Endothelial cell of umbilical vein (primary cell): ENCODE measurements at regions not wholly inside any gene's neighbourhood (a gene's known extent, or its start where the extent isn't known, plus 50 kb on each side); places are given as distances from the start of the nearest gene placed in this dataset.

Experiments
- BruUV-seq: library from RNA; stranded (reverse); fragments of 400-500 nt; replicated peaks from 2 replicates; lab custom pipeline; 2021; lab: Mats Ljungman, UMichigan
- CTCF ChIA-PET: fragments of 300-600, 350-600 bp; sonication (Branson Sonifier 250); formaldehyde crosslinking; loops from one replicate; lab custom pipeline; 2021; ENCODE audit warnings: antibody characterized with exemption, inconsistent platforms; lab: Charles Lee
- POLR2A ChIA-PET: fragments of 300-600, 350-600 bp; sonication (Branson Sonifier 250); formaldehyde crosslinking; loops from one replicate; lab custom pipeline; 2021; ENCODE audit warnings: antibody characterized with exemption, inconsistent platforms; lab: Charles Lee
- DNase-seq: peaks from one replicate; pipeline ENCODE4 v3.0.0-alpha.2; 2011; ENCODE audit warnings: low read depth, low spot score
- FAIRE-seq: peaks from 2 replicates; lab custom pipeline; 2011; peaks lifted over from hg19 to GRCh38; lab: Jason Lieb, UNC
- H2AFZ ChIP-seq: 2 replicates; pipeline ENCODE4 v1.6.0; 2012; ENCODE audit warnings: low read depth, low read length, control low read depth, inconsistent platforms
- H3K27ac ChIP-seq: 2 replicates; pipeline ENCODE4 v1.5.1; 2011; ENCODE audit warnings: low read depth, mild to moderate bottlenecking, control low read depth, low read length, moderate library complexity; ENCODE audit not compliant: insufficient read depth
- H3K27me3 ChIP-seq, 2 experiments: 2 replicates each; pipeline versions ENCODE4 v1.6.0 to v1.6.1; 2011; ENCODE audit warnings: low read length in 2 of 2, mixed read lengths in 1 of 2; ENCODE audit not compliant: control insufficient read depth in 2 of 2, insufficient read depth in 2 of 2
- H3K36me3 ChIP-seq, 2 experiments: 2 replicates in 1 of 2; 3 replicates in 1 of 2; pipeline ENCODE4 v1.5.1; 2011; ENCODE audit warnings: low read length in 2 of 2, mild to moderate bottlenecking in 1 of 2, moderate library complexity in 1 of 2; ENCODE audit not compliant: control insufficient read depth in 2 of 2, insufficient read depth in 2 of 2; ENCODE audit errors: extremely low read depth in 1 of 2
- H3K4me1 ChIP-seq: 3 replicates; pipeline ENCODE4 v1.5.1; 2011; ENCODE audit warnings: mild to moderate bottlenecking, low read length; ENCODE audit not compliant: control insufficient read depth, insufficient read depth; ENCODE audit errors: extremely low read depth
- H3K4me2 ChIP-seq: 2 replicates; pipeline ENCODE4 v1.6.1; 2011; ENCODE audit warnings: low read length, control low read depth, mixed read lengths; ENCODE audit not compliant: insufficient read depth
- H3K4me3 ChIP-seq, 3 experiments: fragments of 200-600 bp in 1 of 3; sonication (generic), shearing (Covaris generic) in 1 of 3; replicated peaks in 1 of 3; 2 replicates each; pipeline ENCODE4 v1.5.1; 2011 to 2016; ENCODE audit warnings: control low read depth in 3 of 3, low read length in 3 of 3, mild to moderate bottlenecking in 2 of 3, inconsistent platforms in 1 of 3, low read depth in 1 of 3, moderate library complexity in 1 of 3; ENCODE audit not compliant: insufficient read depth in 1 of 3
- H3K79me2 ChIP-seq: 2 replicates; pipeline ENCODE4 v1.6.0; 2012; ENCODE audit warnings: low read length, inconsistent platforms; ENCODE audit not compliant: control insufficient read depth, insufficient read depth
- H3K9ac ChIP-seq: replicated peaks from 2 replicates; pipeline ENCODE3; 2011; ENCODE audit warnings: low read length, control low read depth; ENCODE audit not compliant: insufficient read depth; ENCODE audit errors: extremely low read depth
- H3K9me1 ChIP-seq: replicated peaks from 3 replicates; pipeline ENCODE4 v1.6.0; 2011; ENCODE audit warnings: mild to moderate bottlenecking, low read length; ENCODE audit not compliant: control insufficient read depth, insufficient read depth; ENCODE audit errors: extremely low read depth
- H3K9me3 ChIP-seq: replicated peaks from 2 replicates; pipeline ENCODE4 v1.5.1; 2012; ENCODE audit warnings: low read length, inconsistent platforms; ENCODE audit not compliant: control insufficient read depth, insufficient read depth
- H4K20me1 ChIP-seq: replicated peaks from 2 replicates; pipeline ENCODE3; 2011; ENCODE audit warnings: mild to moderate bottlenecking, low read length; ENCODE audit not compliant: control insufficient read depth, insufficient read depth; ENCODE audit errors: extremely low read depth
- CTCF ChIP-seq, 2 donors: IDR thresholded peaks; 1 replicate in 1 of 2; 2 replicates in 1 of 2; pipeline ENCODE4 v1.5.1; 2011; ENCODE audit warnings: low read length in 2 of 2, mild to moderate bottlenecking in 2 of 2, moderate library complexity in 2 of 2, control low read depth in 1 of 2, inconsistent platforms in 1 of 2, low read depth in 1 of 2; ENCODE audit not compliant: insufficient read depth in 1 of 2; ENCODE audit errors: extremely low read depth in 1 of 2
- EZH2 ChIP-seq: IDR thresholded peaks from 2 replicates; pipeline ENCODE4 v1.6.1; 2012; ENCODE audit warnings: borderline replicate concordance, low read depth, mild to moderate bottlenecking, moderate library complexity, low read length, inconsistent platforms; ENCODE audit not compliant: severe bottlenecking
- FOS ChIP-seq: IDR thresholded peaks from 2 replicates; pipeline ENCODE4 v1.6.1; 2011; ENCODE audit warnings: mild to moderate bottlenecking, low read length, moderate library complexity, borderline replicate concordance; ENCODE audit not compliant: insufficient read depth
- GATA2 ChIP-seq: IDR thresholded peaks from 2 replicates; pipeline ENCODE4 v1.7.0; 2011; ENCODE audit warnings: low read depth, mild to moderate bottlenecking, moderate library complexity, mixed read lengths, low read length; ENCODE audit not compliant: insufficient read length, insufficient read depth
- JUN ChIP-seq: IDR thresholded peaks from 2 replicates; pipeline ENCODE4 v1.6.1; 2011; ENCODE audit warnings: borderline replicate concordance, low read depth; ENCODE audit not compliant: insufficient read length, insufficient read depth
- MAX ChIP-seq: IDR thresholded peaks from 2 replicates; pipeline ENCODE4 v1.6.1; 2011; ENCODE audit not compliant: insufficient read depth, insufficient read length
- MYC ChIP-seq: IDR thresholded peaks from one replicate; pipeline ENCODE4 v1.6.1; 2011; ENCODE audit warnings: mild to moderate bottlenecking, low read depth, low read length
- POLR2A ChIP-seq: IDR thresholded peaks from 2 replicates; pipeline ENCODE4 v1.6.1; 2012; ENCODE audit warnings: low read depth, mild to moderate bottlenecking, control low read depth, low read length
- POLR2AphosphoS5 ChIP-seq: IDR thresholded peaks from 2 replicates; pipeline ENCODE4 v1.6.1; 2012; ENCODE audit warnings: low read depth, mild to moderate bottlenecking, control low read depth, low read length, moderate library complexity; ENCODE audit not compliant: insufficient read depth
- dilution Hi-C: fragments of 300-500 bp; cut with MboI; formaldehyde crosslinking; loops from one replicate; pipeline ENCODE4 v1.15.0; 2019; ENCODE audit warnings: low sequenced_read_pairs; ENCODE audit not compliant: extremely low pct_ligation_motif_present
- intact Hi-C: fragments of 100-400 bp; cut with micrococcal nuclease; formaldehyde crosslinking; loops from one replicate; pipeline ENCODE4 v1.10.0; 2022

- BruUV-seq, result no TSS peak
- Histone ChIP-seq H3K9ac (no peak overlapping the region), H3K9me1 (no peaks in the 10 kb centered on the region), H2AFZ (no peak overlapping the region), H3K4me3 (no peak overlapping the region), H3K9me3 (no peaks in the 10 kb centered on the region), H3K27me3 (no peaks in the 10 kb centered on the region), H3K79me2 (no peaks in the 10 kb centered on the region), H3K36me3 (no peaks in the 10 kb centered on the region), H4K20me1 (no peaks in the 10 kb centered on the region), H3K4me2 (no peak overlapping the region), H3K4me1 (no peaks in the 10 kb centered on the region), H3K27ac (no peak overlapping the region)
- intact Hi-C loops (no loop called here), dilution Hi-C loops (no loop called here)
- no peak for TF ChIP-seq JUN
- CTCF ChIA-PET, result no interaction called here
- no peak for FAIRE-seq
- DNase-seq, result no peak
- POLR2A ChIA-PET, result no interaction called here
These were observed 158.7 kb upstream of the ZNF507 start for GRCh38 chr19:32186542-32187330.

- Histone ChIP-seq H3K9me1 (no peaks in the 10 kb centered on the region), H3K4me1 (no peaks in the 10 kb centered on the region), H3K27ac (no peak overlapping the region), H3K79me2 (no peaks in the 10 kb centered on the region), H3K27me3 (no peaks in the 10 kb centered on the region), H3K36me3 (no peaks in the 10 kb centered on the region), H3K4me3 (no peak overlapping the region), H3K9ac (no peak overlapping the region), H2AFZ (no peak overlapping the region), H3K4me2 (no peak overlapping the region), H4K20me1 (no peaks in the 10 kb centered on the region), H3K9me3 (no peaks in the 10 kb centered on the region)
- DNase-seq (no peak), FAIRE-seq (no peak)
- intact Hi-C loops, result no loop called here
- ChIA-PET CTCF (no interaction called here), POLR2A (no interaction called here)
- TF ChIP-seq FOS (no peak), POLR2A (no peak), EZH2 (no peak), MAX (no peak), CTCF (IDR thresholded peaks at IDR 0.05; ENCODE audit: extremely low read depth in 1 of 2, insufficient read depth in 1 of 2, low read depth in 1 of 2, low read length in 2 of 2) (no peak), GATA2 (no peak), MYC (no peak), JUN (no peak), POLR2AphosphoS5 (no peak)
- no TSS peak for BruUV-seq
- dilution Hi-C loops, result no loop called here
These were observed 156.5 kb upstream of the ZNF507 start for GRCh38 chr19:32188921-32189320.
